ENCODE measurements at regions not wholly inside any gene's neighbourhood (a gene's known extent, or its start where the extent isn't known, plus 50 kb on each side); places are given as distances from the start of the nearest gene placed in this dataset.

- no peak for DNase-seq
- in situ Hi-C loops (cut with HindIII; ENCODE audit: low pct_ligation_motif_present, low pct_unique_long_range_greater_than_20kb, low sequenced_read_pairs) = no loop called here
These were observed 488.3 kb downstream of the KDM4C start for GRCh38 chr9:7245976-7246580.

GRCh38 chr9:7243838-7244237, 486.1 kb downstream of the KDM4C start:
- DNase-seq = no peak
- in situ Hi-C loops (cut with HindIII; ENCODE audit: low pct_ligation_motif_present, low pct_unique_long_range_greater_than_20kb, low sequenced_read_pairs) = no loop called here

- no peak for DNase-seq
- in situ Hi-C loops (cut with HindIII; ENCODE audit: low pct_ligation_motif_present, low pct_unique_long_range_greater_than_20kb, low sequenced_read_pairs) = no loop called here
These were observed 484.4 kb downstream of the KDM4C start for GRCh38 chr9:7242126-7242525.

- in situ Hi-C loops (cut with HindIII; ENCODE audit: low pct_ligation_motif_present, low pct_unique_long_range_greater_than_20kb, low sequenced_read_pairs) = no loop called here
These were observed 483.9 kb downstream of the KDM4C start for GRCh38 chr9:7241694-7242093.

GRCh38 chr9:7240569-7241311, 483.0 kb downstream of the KDM4C start:
- DNase-seq = no peak
- in situ Hi-C loops (cut with HindIII; ENCODE audit: low pct_ligation_motif_present, low pct_unique_long_range_greater_than_20kb, low sequenced_read_pairs) = no loop called here

More at GRCh38 chr9:7241694-7242093, 483.9 kb downstream of the KDM4C start:
- DNase-seq = no peak

- DNase-seq = no peak
- in situ Hi-C loops (cut with HindIII; ENCODE audit: low pct_ligation_motif_present, low pct_unique_long_range_greater_than_20kb, low sequenced_read_pairs) = no loop called here
These were observed 481.9 kb downstream of the KDM4C start for GRCh38 chr9:7239708-7240107.

- DNase-seq = no peak
- in situ Hi-C loops (cut with HindIII; ENCODE audit: low pct_ligation_motif_present, low pct_unique_long_range_greater_than_20kb, low sequenced_read_pairs) = no loop called here
These were observed 480.5 kb downstream of the KDM4C start for GRCh38 chr9:7238247-7238637.

- DNase-seq = no peak
- in situ Hi-C loops (cut with HindIII; ENCODE audit: low pct_ligation_motif_present, low pct_unique_long_range_greater_than_20kb, low sequenced_read_pairs) = no loop called here
These were observed 479.9 kb downstream of the KDM4C start for GRCh38 chr9:7237473-7238246.

- DNase-seq = no peak
- in situ Hi-C loops (cut with HindIII; ENCODE audit: low pct_ligation_motif_present, low pct_unique_long_range_greater_than_20kb, low sequenced_read_pairs) = no loop called here
These were observed 478.4 kb downstream of the KDM4C start for GRCh38 chr9:7236186-7236585.

- peak; percentile 29 for DNase-seq
- in situ Hi-C loops (cut with HindIII; ENCODE audit: low pct_ligation_motif_present, low pct_unique_long_range_greater_than_20kb, low sequenced_read_pairs) = no loop called here
These were observed 476.4 kb downstream of the KDM4C start for GRCh38 chr9:7234144-7234543.

GRCh38 chr9:7229571-7229970, 471.8 kb downstream of the KDM4C start:
- no peak for DNase-seq
- in situ Hi-C loops (cut with HindIII; ENCODE audit: low pct_ligation_motif_present, low pct_unique_long_range_greater_than_20kb, low sequenced_read_pairs) = no loop called here

GRCh38 chr9:7228726-7229125, 471.0 kb downstream of the KDM4C start:
- in situ Hi-C loops (cut with HindIII; ENCODE audit: low pct_ligation_motif_present, low pct_unique_long_range_greater_than_20kb, low sequenced_read_pairs) = no loop called here

GRCh38 chr9:7227951-7228350, 470.2 kb downstream of the KDM4C start:
- in situ Hi-C loops (cut with HindIII; ENCODE audit: low pct_ligation_motif_present, low pct_unique_long_range_greater_than_20kb, low sequenced_read_pairs) = no loop called here

More at GRCh38 chr9:7228726-7229125, 471.0 kb downstream of the KDM4C start:
- no peak for DNase-seq

GRCh38 chr9:7226007-7226640, 468.4 kb downstream of the KDM4C start:
- DNase-seq = no peak
- in situ Hi-C loops (cut with HindIII; ENCODE audit: low pct_ligation_motif_present, low pct_unique_long_range_greater_than_20kb, low sequenced_read_pairs) = no loop called here

More at GRCh38 chr9:7227951-7228350, 470.2 kb downstream of the KDM4C start:
- no peak for DNase-seq
